ENCODE measurements at regions not wholly inside any gene's neighbourhood (a gene's known extent, or its start where the extent isn't known, plus 50 kb on each side); places are given as distances from the start of the nearest gene placed in this dataset.

DNA sequence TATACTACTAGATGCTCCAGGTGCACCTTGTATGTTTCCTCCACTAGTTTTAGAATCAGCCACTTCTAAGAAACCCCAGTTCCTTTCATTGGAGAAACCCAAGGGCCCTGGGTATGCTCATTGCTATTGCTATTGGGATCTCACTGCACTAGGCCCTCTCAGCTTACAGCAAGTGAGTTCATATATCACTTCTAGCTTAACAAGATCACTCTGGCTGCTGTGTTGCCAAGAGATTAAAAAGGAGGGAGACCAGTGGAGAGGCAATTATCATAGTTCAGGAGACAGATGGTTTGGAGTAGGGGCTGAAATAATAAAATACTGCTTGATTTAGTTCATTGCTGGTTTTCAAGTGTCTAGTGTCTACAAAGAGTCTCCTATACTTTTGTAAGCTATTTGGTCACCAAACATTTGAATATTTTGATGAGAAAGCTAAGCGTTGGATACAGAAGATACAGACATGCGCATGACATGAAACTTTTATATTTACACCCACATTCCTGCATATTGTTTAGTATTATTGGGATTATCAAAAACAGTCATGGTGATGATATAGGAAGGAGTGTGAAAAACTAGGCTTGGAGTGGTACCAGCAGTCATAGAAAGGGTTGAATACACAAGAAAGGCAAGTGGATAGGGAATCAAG lies 671.9 kb downstream of the ADGRL2 start:
- TF ChIP-seq, protein P1, sequence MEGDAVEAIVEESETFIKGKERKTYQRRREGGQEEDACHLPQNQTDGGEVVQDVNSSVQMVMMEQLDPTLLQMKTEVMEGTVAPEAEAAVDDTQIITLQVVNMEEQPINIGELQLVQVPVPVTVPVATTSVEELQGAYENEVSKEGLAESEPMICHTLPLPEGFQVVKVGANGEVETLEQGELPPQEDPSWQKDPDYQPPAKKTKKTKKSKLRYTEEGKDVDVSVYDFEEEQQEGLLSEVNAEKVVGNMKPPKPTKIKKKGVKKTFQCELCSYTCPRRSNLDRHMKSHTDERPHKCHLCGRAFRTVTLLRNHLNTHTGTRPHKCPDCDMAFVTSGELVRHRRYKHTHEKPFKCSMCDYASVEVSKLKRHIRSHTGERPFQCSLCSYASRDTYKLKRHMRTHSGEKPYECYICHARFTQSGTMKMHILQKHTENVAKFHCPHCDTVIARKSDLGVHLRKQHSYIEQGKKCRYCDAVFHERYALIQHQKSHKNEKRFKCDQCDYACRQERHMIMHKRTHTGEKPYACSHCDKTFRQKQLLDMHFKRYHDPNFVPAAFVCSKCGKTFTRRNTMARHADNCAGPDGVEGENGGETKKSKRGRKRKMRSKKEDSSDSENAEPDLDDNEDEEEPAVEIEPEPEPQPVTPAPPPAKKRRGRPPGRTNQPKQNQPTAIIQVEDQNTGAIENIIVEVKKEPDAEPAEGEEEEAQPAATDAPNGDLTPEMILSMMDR (IDR thresholded peaks at IDR 0.05; ENCODE audit: insufficient read depth, low read depth, low read length, missing control alignments), result no peak
- DNase-seq (ENCODE audit: low read depth), result no peak
- H3K4me3 ChIP-seq (ENCODE audit: low read length), result no peak overlapping the region

DNA sequence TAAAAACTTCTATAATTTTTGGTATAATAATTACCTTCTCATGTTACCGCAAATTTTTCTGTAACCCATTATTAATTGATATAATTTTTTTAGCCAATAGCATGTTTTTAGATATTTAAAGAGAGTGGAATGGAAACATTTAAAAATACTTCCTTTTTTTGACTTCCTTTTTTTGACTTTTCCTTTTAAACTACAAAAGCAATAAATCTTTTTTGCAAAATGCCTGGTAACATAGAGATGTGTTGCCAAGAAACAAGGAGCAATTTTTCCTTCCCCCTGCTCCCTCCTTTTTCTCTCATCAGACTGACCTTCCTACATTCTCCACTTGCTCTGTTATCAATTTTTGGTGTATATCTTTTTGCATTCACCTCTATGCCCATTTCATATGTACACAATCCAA lies 666.2 kb downstream of the ADGRL2 start:
- no peak overlapping the region for H3K4me3 ChIP-seq (ENCODE audit: low read length)
- TF ChIP-seq, protein P1 (IDR thresholded peaks at IDR 0.05; ENCODE audit: insufficient read depth, low read depth, low read length, missing control alignments), result no peak
- no peak for DNase-seq (ENCODE audit: low read depth)

DNA sequence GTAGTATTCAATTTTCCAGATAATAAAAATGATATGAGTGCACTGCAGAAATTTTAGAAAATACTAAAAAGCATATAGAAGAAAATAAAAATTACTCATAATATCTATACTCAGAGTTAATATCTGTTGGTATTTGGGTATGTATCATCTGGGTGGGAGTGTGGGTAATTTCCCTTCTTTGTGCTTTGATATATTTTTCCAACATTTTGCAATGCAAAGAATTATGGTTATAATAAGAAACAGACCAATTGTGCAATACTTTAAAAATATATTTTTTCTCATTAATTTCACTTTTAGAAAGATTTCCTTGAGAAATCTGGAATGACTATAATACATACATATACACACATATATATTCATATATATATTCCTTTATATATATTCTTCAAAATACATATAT lies 665.7 kb downstream of the ADGRL2 start:
- no peak overlapping the region for H3K4me3 ChIP-seq (ENCODE audit: low read length)
- no peak for DNase-seq (ENCODE audit: low read depth)
- TF ChIP-seq, protein P1 (IDR thresholded peaks at IDR 0.05; ENCODE audit: insufficient read depth, low read depth, low read length, missing control alignments), result no peak

DNA sequence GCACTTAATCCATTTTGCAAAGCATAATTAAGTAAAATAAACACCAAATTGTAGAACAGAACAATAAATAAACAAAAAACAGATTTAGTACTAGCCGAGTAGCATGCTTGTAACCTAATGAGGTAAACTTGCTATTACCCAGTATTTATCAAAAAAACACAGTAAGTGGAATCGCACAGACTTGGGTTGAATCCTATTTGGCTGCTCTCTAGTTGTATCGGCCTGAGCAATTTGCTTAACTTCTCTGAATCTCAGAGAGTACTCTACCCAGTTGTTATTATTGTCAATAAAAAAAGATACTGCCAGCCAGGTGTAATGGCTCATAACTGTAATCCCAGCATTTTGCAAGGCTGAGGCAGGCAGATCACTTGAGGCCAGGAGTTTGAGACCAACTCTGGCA lies 664.3 kb downstream of the ADGRL2 start:
- TF ChIP-seq, protein P1 (IDR thresholded peaks at IDR 0.05; ENCODE audit: insufficient read depth, low read depth, low read length, missing control alignments), result no peak
- DNase-seq (ENCODE audit: low read depth), result no peak
- no peak overlapping the region for H3K4me3 ChIP-seq (ENCODE audit: low read length)

DNA sequence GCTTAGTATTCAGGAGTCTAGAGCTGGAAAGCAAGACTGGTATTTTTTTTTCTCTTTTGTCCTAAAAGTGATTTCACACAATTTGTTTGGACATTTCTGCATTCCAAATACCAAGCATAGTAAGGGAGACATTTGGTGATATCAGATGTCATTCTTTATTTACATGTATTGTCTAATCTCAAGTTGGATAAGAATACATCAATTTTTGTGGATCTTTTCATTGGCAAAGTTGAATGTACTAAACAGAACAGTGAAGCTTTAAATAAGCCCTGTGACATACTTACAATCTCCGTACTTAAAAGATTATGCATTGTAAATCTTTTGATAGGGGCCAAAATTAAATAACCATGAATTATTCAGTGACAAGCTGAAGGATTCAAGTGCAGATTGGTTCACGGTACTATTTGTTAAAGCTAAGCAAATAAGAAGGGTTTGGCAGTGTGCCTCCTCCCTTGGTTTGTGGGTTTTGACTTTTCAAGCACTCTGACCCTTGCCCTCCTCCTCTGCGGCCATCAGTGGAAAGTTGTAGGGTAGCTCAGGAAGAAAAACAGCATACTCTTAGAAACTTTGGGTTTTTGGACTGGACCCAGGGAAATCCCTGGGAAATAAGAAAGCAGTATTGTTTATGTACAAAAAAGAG lies 663.7 kb downstream of the ADGRL2 start:
- no peak overlapping the region for H3K4me3 ChIP-seq (ENCODE audit: low read length)
- TF ChIP-seq, protein P1 (IDR thresholded peaks at IDR 0.05; ENCODE audit: insufficient read depth, low read depth, low read length, missing control alignments), result no peak
- DNase-seq (ENCODE audit: low read depth), result no peak

DNA sequence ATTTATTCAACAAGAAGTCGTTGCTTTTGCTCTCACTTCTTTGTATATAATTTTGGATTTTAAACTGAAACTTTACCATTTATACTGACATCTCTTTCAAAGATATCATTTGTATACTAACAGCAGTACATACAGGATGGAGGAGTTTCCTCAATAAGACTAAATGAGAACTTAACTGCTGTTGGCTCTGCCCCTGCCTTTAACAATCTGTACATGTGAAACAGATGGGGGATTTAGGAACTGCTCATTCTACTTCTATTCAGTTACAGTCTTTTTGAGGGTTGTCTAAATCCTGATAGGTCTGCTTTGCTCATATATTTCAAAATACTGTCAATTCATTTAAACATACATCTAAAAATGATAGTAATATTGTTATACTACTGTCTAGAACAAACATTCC lies 663.2 kb downstream of the ADGRL2 start:
- DNase-seq (ENCODE audit: low read depth), result no peak
- no peak overlapping the region for H3K4me3 ChIP-seq (ENCODE audit: low read length)
- TF ChIP-seq, protein P1 (IDR thresholded peaks at IDR 0.05; ENCODE audit: insufficient read depth, low read depth, low read length, missing control alignments), result no peak

DNA sequence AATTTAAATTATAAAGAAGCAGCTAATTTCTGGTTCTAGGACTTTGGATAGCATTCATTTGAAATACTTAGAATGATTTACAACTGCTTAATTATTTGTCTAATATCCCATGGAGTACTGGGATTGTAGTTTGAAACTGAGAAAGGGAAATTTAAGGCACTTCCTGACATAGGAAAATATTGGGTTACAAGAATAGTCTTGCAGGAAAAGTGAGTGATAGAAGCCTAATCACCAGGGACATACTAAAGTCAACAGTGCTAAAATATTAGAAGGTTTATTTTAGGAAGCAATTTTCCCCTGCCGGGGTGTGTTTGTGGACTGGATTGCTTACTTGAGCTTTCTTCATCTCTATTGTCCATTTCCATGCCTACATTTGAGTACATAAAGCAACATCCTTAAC lies 661.6 kb downstream of the ADGRL2 start:
- DNase-seq (ENCODE audit: low read depth), result no peak
- TF ChIP-seq, protein P1 (IDR thresholded peaks at IDR 0.05; ENCODE audit: insufficient read depth, low read depth, low read length, missing control alignments), result no peak
- no peak overlapping the region for H3K4me3 ChIP-seq (ENCODE audit: low read length)
